GM19467 (cell line): ENCODE measurements at regions not wholly inside any gene's neighbourhood (a gene's known extent, or its start where the extent isn't known, plus 50 kb on each side); places are given as distances from the start of the nearest gene placed in this dataset.
"Not testable (repeated sequence)": the region's sequence is repeated elsewhere in the genome, so short reads cannot be mapped to it uniquely, and the experiment has no call there.

Experiments
- ATAC-seq: cut with Tn5 transposase; IDR thresholded peaks from one replicate; pipeline ENCODE4 v1.9.1; 2021; ENCODE audit warnings: mild to moderate bottlenecking, moderate library complexity; ENCODE audit not compliant: unreplicated experiment

- no peak for ATAC-seq
Measured at GRCh38 chr6:120384671-120385070, 949.6 kb downstream of the TBC1D32 start.

- no peak for ATAC-seq
Measured at GRCh38 chr6:120383681-120384080, 950.6 kb downstream of the TBC1D32 start.

- ATAC-seq, result peak; percentile 91
Measured at GRCh38 chr6:120378582-120379220, 955.6 kb downstream of the TBC1D32 start.

- ATAC-seq, result no peak
Measured at GRCh38 chr6:120373185-120373584, 961.1 kb downstream of the TBC1D32 start.

- no peak for ATAC-seq
Measured at GRCh38 chr6:120363429-120363828, 970.9 kb downstream of the TBC1D32 start.

- not testable (repeated sequence) for ATAC-seq
Measured at GRCh38 chr6:120358535-120358934, 975.7 kb downstream of the TBC1D32 start.

GRCh38 chr6:120357447-120357846 is 976.8 kb downstream of the TBC1D32 start:
- no peak for ATAC-seq

- ATAC-seq, result no peak
Measured at GRCh38 chr6:120355822-120356221, 978.5 kb downstream of the TBC1D32 start.

- no peak for ATAC-seq
Measured at GRCh38 chr6:120354452-120355098, 979.7 kb downstream of the TBC1D32 start.

GRCh38 chr6:120352491-120352890 is 981.8 kb downstream of the TBC1D32 start:
- ATAC-seq, result no peak

- ATAC-seq, result no peak
Measured at GRCh38 chr6:120348926-120349325, 985.4 kb downstream of the TBC1D32 start.

- no peak for ATAC-seq
Measured at GRCh38 chr6:120328521-120328920, 979.0 kb upstream of the MAN1A1 start.

GRCh38 chr6:120320481-120321162 is 971.1 kb upstream of the MAN1A1 start:
- ATAC-seq, result no peak

GRCh38 chr6:120304223-120304622 is 954.7 kb upstream of the MAN1A1 start:
- peak; percentile 43 for ATAC-seq

GRCh38 chr6:120303527-120303926 is 954.0 kb upstream of the MAN1A1 start:
- ATAC-seq, result peak; percentile 48

- no peak for ATAC-seq
Measured at GRCh38 chr6:120302041-120302440, 952.5 kb upstream of the MAN1A1 start.

- no peak for ATAC-seq
Measured at GRCh38 chr6:120290964-120291363, 941.4 kb upstream of the MAN1A1 start.

- no peak for ATAC-seq
Measured at GRCh38 chr6:120282005-120282404, 932.4 kb upstream of the MAN1A1 start.

- no peak for ATAC-seq
Measured at GRCh38 chr6:120279466-120280167, 930.1 kb upstream of the MAN1A1 start.

GRCh38 chr6:120278689-120279396 is 929.3 kb upstream of the MAN1A1 start:
- ATAC-seq, result no peak

- peak; percentile 65 for ATAC-seq
Measured at GRCh38 chr6:120274547-120274946, 925.0 kb upstream of the MAN1A1 start.
